GM19351 (cell line): ENCODE measurements at regions not wholly inside any gene's neighbourhood (a gene's known extent, or its start where the extent isn't known, plus 50 kb on each side); places are given as distances from the start of the nearest gene placed in this dataset.

Experiments used
- ATAC-seq: cut with Tn5 transposase; IDR thresholded peaks from one replicate; pipeline ENCODE4 v1.9.1; 2021; ENCODE audit warnings: mild to moderate bottlenecking, moderate library complexity; ENCODE audit not compliant: unreplicated experiment

GRCh38 chr6:165830761-165831160 lies 167.7 kb upstream of the PDE10A start:
- ATAC-seq: no peak

DNA sequence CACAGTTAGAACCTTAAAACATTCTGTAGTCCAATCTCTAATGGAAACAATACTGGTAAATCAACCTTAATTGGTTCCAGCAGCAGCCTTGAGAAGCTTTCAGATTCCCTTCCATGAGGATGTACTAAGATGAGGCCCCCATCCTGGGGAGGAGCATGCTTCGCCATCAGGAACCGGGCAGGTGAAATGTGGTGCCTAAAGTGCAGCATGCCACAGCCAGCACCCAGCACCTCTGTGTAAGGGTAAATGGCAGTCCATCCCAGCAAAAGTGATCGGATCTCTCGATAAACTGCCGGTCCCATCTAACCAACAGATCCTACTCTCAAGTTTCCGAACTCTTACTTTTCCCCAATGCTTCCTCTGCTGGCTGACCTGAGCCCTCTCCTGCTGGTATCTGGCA lies 166.3 kb upstream of the PDE10A start:
- ATAC-seq: no peak

- ATAC-seq: no peak
These were observed 164.1 kb upstream of the PDE10A start for GRCh38 chr6:165827190-165827518.

GRCh38 chr6:165826487-165827189 lies 163.6 kb upstream of the PDE10A start:
- no peak for ATAC-seq

DNA sequence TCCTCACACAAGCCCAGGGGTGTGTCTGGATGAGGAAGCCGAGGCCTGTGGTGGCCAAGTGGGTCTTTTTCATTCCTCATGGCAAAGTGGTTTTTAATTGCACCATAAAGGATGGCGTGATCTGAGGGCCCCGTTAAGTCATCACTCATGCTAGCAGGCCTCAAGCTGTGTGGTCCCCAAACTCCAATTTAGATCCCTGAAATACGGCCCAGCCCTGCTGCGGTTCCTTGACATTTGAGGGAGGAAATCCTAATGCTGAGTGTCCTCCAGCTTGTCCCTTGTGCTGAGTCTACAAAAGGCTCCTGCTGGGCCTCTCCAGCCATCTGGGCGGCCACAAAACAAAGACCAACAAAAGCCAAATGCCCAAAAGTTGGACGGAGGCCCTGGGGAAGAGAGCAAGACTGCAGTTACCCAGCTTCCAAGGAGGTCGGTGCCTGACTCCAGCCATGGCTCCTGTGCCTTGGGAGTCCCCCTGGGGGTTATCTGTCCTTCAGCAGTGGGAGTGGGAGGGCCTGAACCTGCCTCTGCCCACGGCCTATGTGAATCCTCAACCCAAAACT lies 162.3 kb upstream of the PDE10A start:
- ATAC-seq: no peak

DNA sequence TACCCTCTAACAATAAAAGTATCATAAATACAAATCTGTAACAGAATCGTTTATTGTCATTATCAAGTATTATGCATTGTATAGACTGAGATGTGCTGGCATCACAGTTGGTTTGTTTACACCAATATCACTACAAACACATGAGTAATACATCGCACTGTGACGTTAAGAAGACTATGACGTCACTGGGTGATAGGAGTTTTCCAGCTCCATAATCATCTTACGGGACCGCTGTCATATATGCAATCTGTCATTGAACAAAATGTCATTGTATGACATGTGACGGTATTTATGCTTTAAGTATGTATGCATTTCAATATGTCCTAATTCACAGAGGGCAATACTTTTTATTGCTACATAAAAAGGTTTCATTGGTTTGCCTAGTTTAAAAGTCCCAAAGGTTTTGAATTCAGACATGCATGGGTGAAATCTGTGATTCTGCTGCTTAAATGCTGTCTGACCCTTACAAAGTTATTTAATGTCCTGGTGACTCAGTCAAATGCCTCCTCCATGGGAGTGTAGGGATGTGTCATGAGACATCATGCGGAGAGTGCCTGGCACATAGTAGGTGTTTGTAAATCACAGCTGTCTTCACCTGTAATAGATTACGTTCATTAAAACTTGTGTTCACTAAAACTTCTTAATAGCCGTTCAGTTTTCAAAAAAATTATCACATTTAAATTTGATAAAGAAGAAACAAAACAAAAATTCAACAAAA lies 160.7 kb upstream of the PDE10A start:
- ATAC-seq: no peak

- ATAC-seq: no peak
These were observed 159.5 kb upstream of the PDE10A start for GRCh38 chr6:165822501-165822900.

DNA sequence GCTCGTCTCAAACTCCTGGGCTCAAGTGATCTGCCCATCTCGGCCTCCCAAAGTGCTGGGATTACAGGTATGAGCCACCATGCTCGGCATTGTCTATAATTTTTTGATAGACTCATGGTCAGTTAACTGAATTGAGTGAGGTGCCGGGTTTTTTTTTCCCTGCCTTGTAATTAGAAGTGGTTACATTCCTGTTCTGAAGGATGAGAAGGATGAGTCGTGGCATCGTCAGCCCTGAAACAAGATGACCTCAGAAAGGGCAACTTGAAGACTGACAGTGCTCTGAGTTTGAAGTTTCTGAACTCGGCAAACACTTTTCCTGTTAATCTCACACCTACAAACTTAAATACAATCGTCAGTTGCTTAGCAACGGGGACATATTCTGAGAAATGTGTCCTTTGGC lies 158.7 kb upstream of the PDE10A start:
- no peak for ATAC-seq

DNA sequence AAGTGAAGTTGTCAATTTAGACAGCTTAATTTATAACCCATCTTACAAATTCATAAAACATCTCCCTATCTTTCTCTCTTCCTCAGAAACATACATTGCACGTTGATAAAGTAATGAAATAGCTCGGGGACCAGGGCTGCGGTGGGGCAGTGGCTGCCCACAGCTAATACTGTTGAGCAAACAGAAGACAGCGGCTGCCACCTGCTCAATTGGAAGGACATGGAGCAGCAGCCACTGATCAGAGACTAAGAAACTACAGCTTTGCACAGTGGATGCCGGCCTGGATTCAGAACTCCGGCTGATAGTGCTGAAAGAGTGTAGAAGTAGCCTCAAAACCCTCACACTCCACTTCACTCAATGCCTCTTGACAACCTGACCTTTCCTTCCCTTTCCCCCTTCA lies 157.9 kb upstream of the PDE10A start:
- ATAC-seq: no peak

DNA sequence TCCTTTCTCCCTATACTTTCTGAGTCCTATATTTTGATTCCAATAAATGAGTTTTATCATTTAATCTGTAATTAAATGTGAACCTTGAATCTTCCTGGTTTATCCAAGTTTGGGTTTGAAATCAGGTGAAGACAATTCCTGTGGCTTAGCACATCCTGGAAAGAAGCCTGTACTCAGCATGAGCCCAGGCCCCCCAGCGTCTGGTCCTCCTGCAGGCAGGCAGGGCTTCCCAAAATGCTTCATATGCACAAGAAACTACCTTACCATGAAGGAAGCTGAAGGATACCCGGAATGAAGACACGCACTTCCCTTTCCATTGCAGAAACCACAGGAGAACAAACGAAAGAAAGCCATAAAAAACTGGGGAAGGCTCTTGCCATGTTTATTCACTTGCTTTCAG lies 157.4 kb upstream of the PDE10A start:
- no peak for ATAC-seq

DNA sequence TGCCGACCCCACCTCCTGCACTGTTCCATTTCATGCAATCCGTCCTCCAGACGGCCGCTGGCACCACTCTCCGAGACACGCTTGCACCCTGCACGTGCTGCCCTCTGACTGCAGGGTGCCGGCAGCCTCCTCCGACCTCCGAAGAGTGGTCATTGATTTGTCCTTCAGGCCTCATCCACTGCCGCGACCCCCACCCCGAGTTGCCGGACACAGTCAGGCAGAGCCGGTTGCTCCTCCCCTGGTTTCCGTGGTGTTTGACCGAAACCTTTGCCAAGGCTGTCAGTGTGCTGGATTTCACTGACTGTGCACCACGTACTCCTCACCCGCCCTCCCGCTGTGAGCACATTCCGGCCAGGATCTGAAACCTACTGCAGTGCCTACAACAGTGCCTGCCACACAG lies 156.4 kb upstream of the PDE10A start:
- no peak for ATAC-seq

- ATAC-seq: no peak
These were observed 155.2 kb upstream of the PDE10A start for GRCh38 chr6:165818200-165818599.

DNA sequence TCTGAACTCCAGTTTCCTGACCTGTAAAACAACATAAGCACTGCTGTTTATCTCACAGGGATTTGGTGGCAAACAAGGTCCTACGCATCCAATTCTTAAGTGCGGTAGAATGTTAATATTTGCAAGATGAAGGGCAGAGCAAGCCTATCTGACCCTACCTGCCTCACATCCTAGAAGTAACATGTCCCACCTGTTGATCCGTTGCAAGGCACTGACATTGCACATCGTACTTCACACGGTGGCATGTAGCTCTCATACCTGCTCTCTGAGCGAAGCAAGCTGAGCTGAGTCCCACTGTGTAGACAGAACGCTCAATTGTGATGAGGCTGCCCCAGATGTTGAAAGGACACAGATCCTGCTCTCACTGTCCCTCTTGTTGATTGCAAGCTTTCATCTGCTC lies 154.7 kb upstream of the PDE10A start:
- no peak for ATAC-seq

- no peak for ATAC-seq
These were observed 154.1 kb upstream of the PDE10A start for GRCh38 chr6:165817148-165817547.

DNA sequence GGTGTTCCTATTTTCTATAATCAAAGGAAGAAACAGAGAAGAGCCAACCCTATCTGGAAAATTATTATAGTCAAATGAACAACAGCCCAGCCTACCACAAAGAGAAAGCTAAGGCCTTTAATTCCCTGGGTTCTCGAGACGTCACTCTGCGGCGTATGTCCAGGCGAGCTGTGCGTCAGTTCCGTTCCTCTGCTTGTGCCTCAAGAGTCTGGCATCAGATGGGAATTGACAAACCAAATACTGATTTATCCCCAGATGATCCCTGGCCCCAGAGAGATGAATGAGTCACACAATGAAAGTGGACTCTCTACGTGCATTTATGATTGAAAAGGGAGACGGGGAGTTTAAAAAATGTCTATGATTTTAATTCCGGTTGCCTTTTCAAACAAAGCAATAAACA lies 151.6 kb upstream of the PDE10A start:
- no peak for ATAC-seq

DNA sequence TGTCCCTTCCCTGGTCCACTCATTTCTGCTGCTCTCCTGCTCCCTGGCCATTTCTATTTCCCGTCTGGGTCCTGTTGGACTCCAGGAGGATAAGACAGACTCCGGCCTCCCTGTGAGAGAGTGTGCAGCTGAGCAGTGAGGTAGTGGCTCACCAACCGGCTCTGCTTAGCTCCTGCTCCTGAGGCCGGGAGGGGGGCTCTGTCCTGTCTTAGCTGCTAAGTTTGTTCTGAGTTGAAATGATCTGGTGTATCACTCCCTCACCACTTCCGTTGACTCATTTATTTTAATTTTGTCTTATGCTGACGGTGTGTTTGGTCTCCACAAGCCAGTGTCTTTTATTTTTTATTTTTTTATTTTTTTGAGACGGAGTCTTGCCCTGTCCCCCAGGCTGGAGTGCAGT lies 148.5 kb upstream of the PDE10A start:
- ATAC-seq: no peak

GRCh38 chr6:165808021-165808420 lies 145.0 kb upstream of the PDE10A start:
- ATAC-seq: no peak

DNA sequence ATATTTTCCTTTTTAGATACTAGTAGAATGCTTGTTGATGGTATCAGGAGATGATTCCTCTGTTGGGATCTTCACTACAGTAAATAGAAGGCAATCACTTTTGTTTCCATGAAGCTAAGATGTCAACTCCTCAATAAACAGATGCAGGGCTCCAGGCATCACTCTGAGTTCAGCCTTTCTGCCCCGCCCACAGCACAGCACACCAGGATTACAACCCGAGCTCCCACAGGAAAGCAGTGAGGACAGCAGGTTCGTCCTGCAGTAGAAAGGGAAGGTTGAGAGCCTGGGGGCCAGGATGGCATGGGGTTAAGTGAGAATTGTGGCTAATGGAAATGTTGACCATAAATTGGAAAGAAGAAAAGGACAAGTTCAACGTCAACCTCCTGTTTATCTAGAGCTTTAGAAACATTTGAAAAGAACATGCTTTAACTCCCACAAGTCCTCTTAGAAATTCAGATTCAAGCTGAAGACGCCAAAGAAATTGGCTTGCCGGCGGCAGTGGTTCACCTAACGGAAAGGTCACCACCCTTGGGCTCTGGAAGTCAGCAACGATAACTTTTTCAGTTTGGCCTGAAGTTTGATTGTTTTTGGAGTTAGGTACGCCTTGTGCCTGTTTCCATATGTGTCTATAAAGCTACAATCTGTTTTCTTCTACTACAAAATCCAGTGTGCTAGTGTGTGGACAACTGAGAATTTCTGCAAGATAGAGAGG lies 144.4 kb upstream of the PDE10A start:
- no peak for ATAC-seq

- no peak for ATAC-seq
These were observed 143.2 kb upstream of the PDE10A start for GRCh38 chr6:165806126-165806810.

DNA sequence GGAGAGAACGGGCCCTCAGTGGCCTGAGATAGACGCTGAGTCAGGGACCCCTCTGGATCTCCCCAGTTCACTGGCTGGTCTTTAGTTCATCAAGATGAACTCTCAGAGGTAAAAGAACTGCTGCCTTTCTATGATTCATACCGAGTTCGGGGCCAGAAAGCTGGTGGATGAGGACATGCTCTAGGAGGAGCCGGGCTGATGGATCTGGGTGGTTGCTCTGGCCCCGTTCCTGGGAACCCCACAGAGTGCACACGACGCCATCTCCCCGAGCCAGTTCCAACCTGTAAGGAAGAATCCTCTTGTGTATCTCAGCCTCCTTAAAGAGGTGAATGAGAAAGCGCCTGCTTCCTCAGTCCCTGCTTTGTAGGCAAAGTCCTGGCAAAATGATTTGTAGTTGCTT lies 142.6 kb upstream of the PDE10A start:
- no peak for ATAC-seq

- no peak for ATAC-seq
These were observed 142.1 kb upstream of the PDE10A start for GRCh38 chr6:165805067-165805555.
